Lung microvascular endothelial cell (primary cell): ENCODE measurements at regions not wholly inside any gene's neighbourhood (a gene's known extent, or its start where the extent isn't known, plus 50 kb on each side); places are given as distances from the start of the nearest gene placed in this dataset.

Experiments used
- DNase-seq, 2 donors: peaks; one replicate each; pipeline versions ENCODE4 v3.0.0 to v3.0.0-alpha.2; 2010; ENCODE audit warnings: low read depth in 2 of 2

GRCh38 chr16:80300876-80301275 lies 239.9 kb upstream of the DYNLRB2 start:
- peak in 1 of 2 donors; percentile 15 for DNase-seq

DNA sequence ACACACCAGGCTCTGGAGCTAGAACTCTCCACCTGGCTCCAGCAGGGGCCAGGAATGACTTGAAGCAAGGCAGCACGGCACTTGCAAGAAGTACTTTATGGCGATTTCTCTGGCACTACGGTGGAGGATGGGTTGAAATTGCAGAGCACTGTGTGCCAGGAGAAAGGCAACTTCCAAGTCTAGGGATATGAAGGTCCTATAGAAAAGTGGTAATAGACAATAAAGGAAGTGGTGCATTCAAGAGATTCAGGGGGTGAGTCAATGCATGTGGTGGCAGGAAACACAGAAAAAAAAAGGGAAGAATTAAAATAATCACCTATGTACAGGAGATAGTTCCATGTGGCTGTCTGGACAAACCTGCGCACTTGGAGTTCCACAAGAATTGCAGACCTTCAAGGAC lies 240.3 kb upstream of the DYNLRB2 start:
- DNase-seq = no peak

GRCh38 chr16:80299416-80299815 lies 241.4 kb upstream of the DYNLRB2 start:
- no peak for DNase-seq

GRCh38 chr16:80298676-80299075 lies 242.1 kb upstream of the DYNLRB2 start:
- DNase-seq = no peak

DNA sequence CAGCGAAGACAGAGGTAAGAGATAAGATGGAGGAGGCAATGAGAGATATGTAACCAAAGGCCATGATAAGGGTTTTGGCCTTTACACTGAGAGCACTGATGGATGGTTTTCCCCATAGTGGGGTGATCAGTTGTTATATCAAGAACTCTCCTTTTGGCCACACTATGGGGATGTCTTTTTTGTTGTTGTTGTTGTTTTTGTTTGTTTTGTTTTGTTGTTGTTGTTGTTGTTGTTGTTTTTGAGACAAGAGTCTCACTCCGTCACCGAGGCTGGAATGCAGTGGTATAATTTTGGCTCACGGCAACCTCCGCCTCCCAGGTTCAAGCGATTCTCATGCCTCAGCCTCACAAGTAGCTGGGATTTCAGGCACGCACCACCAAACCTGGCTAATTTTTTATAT lies 244.8 kb upstream of the DYNLRB2 start:
- DNase-seq = no peak

DNA sequence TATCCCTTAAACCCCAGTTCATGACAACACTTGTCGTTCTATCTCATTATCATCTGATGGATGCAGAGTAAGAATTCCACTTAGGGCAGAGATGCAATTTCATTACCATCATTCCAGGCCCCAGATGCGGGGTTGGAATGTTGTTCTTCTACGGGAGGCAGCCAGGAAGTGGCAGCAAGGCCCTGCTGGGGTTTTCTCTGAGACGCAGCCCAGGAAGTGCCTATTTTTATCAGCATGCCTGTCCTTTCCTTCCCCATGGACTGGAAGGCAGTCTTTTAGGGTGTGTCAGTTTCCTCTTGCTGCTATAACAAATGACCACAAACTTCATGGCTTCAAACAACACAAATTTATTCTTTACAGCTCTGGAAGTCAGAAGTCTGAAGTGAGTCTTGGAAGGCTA lies 246.6 kb upstream of the DYNLRB2 start:
- peak in 1 of 2 donors; percentile 34 for DNase-seq

DNA sequence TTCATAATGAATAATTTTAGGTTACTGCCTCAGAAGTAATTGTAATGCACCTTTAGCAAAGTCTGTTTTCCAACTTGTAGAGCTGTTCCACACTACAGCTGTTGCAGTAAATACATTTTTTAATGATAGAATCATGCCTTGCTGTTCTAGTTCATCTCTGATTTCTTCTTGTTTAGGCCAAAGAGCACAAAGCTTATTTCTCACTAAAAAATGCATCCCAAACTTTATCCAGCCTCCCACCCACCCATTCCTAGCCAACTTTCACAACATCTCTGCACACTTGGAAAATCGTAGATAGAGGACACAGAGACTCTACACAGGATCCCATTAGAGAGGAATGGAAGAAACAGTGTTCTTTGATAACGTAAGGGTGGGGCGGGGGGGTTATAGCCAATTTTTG lies 252.2 kb upstream of the DYNLRB2 start:
- DNase-seq = no peak

GRCh38 chr16:80287674-80288073 lies 253.1 kb upstream of the DYNLRB2 start:
- DNase-seq = no peak

- peak in 1 of 2 donors; percentile 17 for DNase-seq
These were observed 255.7 kb upstream of the DYNLRB2 start for GRCh38 chr16:80285104-80285503.

DNA sequence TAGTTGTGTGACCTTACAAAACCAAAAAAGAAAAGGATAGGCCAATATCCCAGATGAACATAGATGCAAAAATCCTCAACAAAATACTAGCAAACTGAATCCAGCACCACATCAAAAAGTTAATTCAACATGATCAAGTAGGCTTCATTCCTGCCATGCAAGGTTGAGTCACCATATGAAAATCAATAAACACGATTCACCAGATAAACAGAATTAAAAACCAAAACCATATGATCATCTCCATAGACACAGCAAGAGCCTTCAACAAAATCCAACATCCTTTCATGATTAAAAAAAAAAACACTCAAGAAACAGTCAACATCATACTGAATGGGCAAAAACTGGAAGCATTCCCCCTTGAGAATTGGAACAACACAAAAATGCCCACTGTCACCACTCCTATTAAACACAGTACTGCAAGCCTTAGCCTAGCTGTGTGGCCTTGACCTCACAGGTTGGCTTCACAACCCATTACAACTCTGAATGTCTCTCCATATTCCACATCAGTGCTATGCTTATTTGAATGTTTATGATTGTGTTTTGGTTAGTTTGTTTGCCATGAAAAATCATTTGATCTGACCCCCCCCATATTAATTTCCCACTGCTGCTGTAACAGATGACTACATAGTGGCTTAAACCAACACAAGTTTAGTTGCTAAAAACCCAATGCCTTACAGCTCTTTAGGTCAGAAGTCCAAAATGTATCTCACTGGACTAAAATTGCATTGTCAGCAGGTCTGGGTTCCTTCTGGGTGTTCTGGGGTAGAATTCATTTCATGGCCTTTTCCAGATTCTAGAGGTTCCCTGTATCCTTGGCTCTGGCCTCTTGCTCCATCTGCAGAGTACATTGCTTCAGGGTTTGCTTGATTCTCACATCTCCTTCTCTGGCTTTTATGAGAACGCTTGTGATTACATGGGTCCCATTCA lies 257.1 kb upstream of the DYNLRB2 start:
- no peak for DNase-seq

GRCh38 chr16:80280557-80280956 lies 260.2 kb upstream of the DYNLRB2 start:
- DNase-seq = no peak

GRCh38 chr16:80279656-80280055 lies 261.1 kb upstream of the DYNLRB2 start:
- DNase-seq = no peak

GRCh38 chr16:80277182-80277581 lies 263.6 kb upstream of the DYNLRB2 start:
- no peak for DNase-seq

- DNase-seq = no peak
These were observed 266.1 kb upstream of the DYNLRB2 start for GRCh38 chr16:80274576-80275191.

DNA sequence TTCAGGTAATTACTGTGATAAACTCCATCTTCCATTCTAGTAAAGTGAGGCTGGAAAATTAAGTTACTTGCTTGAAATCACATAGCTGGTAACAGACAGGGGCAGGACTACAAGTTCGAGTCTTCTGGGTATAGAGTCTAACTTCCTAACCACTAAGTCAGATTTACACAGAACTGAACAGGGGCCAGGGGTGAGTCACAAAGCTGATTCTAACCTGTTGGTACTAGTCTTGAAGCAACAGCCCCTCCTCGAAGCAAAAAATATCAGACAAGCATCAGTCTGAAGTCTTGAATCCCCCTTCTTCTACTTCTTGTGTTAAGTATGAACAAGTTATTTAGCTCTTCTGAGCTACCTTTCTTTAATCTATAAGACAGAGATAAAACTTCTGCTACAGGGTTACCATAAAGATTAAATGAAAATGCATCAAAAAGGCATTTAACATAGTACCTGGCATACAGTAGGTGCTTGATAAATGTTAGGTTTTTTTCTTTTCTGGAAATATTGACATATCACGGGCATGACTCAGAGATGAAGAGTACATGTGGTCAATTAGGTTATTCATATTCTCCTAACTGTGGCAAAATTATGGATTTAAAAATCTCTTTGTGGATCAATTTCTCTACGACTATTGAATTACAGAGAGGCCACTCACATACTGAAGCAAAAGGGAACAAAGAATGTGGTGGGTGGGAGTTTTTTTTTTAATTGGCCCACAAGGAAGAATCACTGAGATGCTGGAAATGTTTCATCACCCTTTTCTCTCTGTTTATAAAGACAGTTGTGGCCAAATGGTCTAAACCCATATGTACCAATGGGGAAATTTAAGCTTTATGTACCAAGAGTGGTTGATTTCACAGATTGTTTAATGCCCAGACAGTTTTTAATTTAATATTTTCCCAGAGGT lies 266.9 kb upstream of the DYNLRB2 start:
- no peak for DNase-seq

DNA sequence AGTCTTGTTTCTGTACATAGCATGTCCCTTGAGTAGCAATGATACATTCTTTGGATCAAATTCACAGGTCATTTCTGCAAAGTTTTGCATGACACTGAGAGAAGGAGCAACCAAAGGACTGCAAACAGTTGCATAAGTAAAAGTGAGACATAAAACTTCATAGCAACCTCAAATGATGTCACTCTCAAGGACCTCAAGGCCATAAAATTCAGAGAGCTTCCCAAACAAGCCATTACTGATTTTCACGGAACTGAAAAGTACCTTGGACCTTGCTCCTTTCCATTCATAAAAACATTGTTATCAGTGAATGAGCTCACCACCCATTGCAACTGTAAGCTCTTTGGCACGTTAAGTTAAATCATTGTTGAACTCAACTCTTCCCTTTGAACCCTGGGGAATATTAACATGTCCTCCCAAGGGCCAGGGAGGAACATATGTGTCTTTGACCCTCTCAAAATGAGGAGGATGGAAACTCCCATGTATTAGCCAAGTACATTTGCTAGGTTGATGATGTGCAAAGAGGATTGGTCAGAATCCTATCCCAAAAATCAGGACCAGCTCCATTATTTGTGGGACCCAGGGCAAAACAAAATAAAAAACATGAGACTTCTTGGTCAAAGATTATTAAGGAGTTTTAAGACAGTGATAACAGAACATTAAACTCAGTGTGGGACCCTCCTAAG lies 275.0 kb upstream of the DYNLRB2 start:
- no peak for DNase-seq

DNA sequence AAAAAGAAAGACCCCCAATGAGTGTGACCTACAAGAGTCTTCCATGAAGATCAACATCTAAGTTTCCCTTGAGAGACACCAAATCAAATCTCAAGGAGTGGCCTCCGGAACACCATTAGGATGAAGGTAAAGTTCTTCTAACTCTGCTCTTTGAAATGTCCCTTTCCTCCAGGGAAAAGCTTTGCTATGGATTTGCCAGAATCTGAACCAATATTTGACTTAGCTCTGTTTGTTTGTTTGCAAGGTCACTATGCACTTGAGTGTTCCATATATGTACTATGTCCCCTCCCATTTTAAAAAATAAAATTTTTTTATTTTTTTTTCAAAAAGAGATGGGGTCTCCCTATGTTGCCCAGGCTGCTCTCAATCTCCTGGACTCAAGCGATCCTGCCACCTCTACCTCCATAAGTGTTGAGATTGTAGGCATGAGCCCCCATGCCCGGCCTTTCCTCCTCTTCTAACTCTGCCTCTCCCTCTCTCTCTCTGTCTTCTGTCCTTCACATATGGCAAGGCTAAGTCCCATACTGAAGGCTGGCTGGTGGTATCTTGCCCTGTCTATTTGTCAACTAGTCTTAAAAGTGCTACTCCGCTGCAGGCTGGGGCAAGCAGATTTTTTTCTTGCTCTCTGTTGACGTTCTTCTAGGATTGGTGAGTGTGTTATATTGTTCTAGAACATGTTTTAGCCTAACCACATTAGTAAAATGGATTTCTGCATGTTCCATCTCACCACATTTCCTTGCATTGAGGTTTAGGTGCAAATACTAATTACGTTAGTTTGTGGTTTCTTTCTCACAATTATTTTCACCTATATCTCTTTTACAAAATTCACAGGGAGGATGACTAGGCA lies 276.7 kb upstream of the DYNLRB2 start:
- DNase-seq = no peak

DNA sequence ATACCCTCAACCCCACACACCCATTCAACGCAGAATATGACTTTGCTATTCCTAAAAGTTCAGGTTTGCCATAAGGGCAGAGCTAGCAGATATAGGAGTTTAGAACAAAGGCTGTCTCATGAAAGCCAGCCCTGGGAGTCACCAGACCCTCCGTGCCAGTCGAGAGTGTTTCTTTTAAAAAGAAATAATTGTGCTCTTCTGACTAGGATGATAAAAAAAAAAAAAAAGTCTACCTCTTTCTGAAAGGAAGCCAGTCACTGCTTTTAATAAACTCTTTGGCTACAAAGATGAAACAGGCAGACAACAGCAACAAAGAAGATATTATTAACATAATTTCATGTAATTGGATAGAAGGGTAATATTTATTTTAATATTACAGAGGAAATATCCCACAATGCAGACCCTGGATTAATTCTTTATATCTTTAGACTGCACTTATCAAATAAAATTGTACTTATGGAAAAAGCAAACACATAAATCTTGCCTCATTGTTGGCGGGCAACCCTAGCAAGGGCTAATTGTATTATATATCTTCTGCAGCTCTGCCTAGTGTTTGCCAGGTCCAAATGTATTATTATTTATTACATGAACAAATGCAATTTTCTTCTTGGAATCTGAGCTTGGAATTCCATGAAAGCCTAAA lies 277.5 kb upstream of the DYNLRB2 start:
- no peak for DNase-seq

GRCh38 chr16:80260906-80261311 lies 279.9 kb upstream of the DYNLRB2 start:
- DNase-seq = peak; percentile 4 to 73

GRCh38 chr16:80259290-80259805 lies 281.4 kb upstream of the DYNLRB2 start:
- no peak for DNase-seq
